OCI-LY7 (cell line): ENCODE measurements at regions not wholly inside any gene's neighbourhood (a gene's known extent, or its start where the extent isn't known, plus 50 kb on each side); places are given as distances from the start of the nearest gene placed in this dataset.
"Not testable (repeated sequence)": the region's sequence is repeated elsewhere in the genome, so short reads cannot be mapped to it uniquely, and the experiment has no call there.

Experiments
- BruUV-seq: library from RNA; stranded (reverse); fragments of 400-500 nt; replicated peaks from 2 replicates; lab custom pipeline; 2021; lab: Mats Ljungman, UMichigan
- CTCF ChIA-PET: fragments of 300-600 bp; sonication (Branson Sonifier 250); formaldehyde crosslinking; loops from one replicate; lab custom pipeline; 2022; ENCODE audit warnings: antibody characterized with exemption; ENCODE audit not compliant: unreplicated experiment; lab: Charles Lee
- POLR2A ChIA-PET: fragments of 300-600 bp; sonication (Branson Sonifier 250); formaldehyde crosslinking; loops from one replicate; lab custom pipeline; 2022; ENCODE audit warnings: antibody characterized with exemption; lab: Charles Lee
- DNase-seq: peaks from one replicate; pipeline ENCODE4 v3.0.0-alpha.2; 2015; ENCODE audit warnings: low spot score
- H2AFZ ChIP-seq: fragments of 200-600 bp; sonication (generic), shearing (Covaris generic); 2 replicates; pipeline ENCODE4 v1.6.1; 2014; ENCODE audit warnings: mild to moderate bottlenecking, antibody characterized with exemption, low read length, moderate library complexity
- H3K27ac ChIP-seq: fragments of 200-600 bp; sonication (generic); 2 replicates; pipeline ENCODE4 v1.5.1; 2014; ENCODE audit warnings: mixed run types, low read depth, mild to moderate bottlenecking, moderate library complexity, low read length, inconsistent platforms; ENCODE audit not compliant: poor library complexity, severe bottlenecking
- H3K36me3 ChIP-seq: fragments of 200-600 bp; sonication (generic); 2 replicates; pipeline ENCODE4 v1.6.1; 2014; ENCODE audit warnings: mild to moderate bottlenecking, antibody characterized with exemption, low read length, moderate library complexity, mixed read lengths; ENCODE audit not compliant: insufficient read depth
- H3K4me1 ChIP-seq: fragments of 200-600 bp; sonication (generic); 2 replicates; pipeline ENCODE4 v1.5.1; 2014; ENCODE audit warnings: mild to moderate bottlenecking, low read length; ENCODE audit not compliant: insufficient read depth, poor library complexity, severe bottlenecking
- H3K4me2 ChIP-seq: fragments of 200-600 bp; sonication (generic); 2 replicates; pipeline ENCODE4 v1.6.1; 2014; ENCODE audit warnings: mild to moderate bottlenecking, low read length
- H3K4me3 ChIP-seq: fragments of 200-600 bp; sonication (generic); 2 replicates; pipeline ENCODE4 v1.5.1; 2014; ENCODE audit warnings: mild to moderate bottlenecking, low read depth, low read length; ENCODE audit not compliant: poor library complexity, severe bottlenecking
- H3K79me2 ChIP-seq: fragments of 200-600 bp; sonication (generic); 2 replicates; pipeline ENCODE4 v1.6.1; 2016; ENCODE audit warnings: low read depth, mild to moderate bottlenecking, low read length, moderate library complexity, mixed read lengths; ENCODE audit not compliant: insufficient read depth
- H3K9me2 ChIP-seq: fragments of 200-600 bp; sonication (generic); 2 replicates; pipeline ENCODE4 v1.6.1; 2016; ENCODE audit warnings: mild to moderate bottlenecking, low read length, mixed read lengths; ENCODE audit not compliant: insufficient read depth
- H3K9me3 ChIP-seq: fragments of 200-600 bp; sonication (generic); 2 replicates; pipeline ENCODE4 v1.6.1; 2014; ENCODE audit warnings: mild to moderate bottlenecking, mixed run types, low read length, mixed read lengths
- H4K20me1 ChIP-seq: fragments of 200-600 bp; sonication (generic); 2 replicates; pipeline ENCODE4 v1.6.1; 2014; ENCODE audit warnings: mild to moderate bottlenecking, antibody characterized with exemption, low read length, moderate library complexity, mixed read lengths; ENCODE audit not compliant: insufficient read depth
- CTCF ChIP-seq: fragments of 200-600 bp; sonication (generic); conservative IDR thresholded peaks from 2 replicates; pipeline ENCODE4 v1.5.1; 2014; ENCODE audit warnings: mild to moderate bottlenecking, antibody characterized with exemption, low read length, moderate library complexity, mixed read lengths
- EZH2phosphoT487 ChIP-seq: fragments of 200-600 bp; sonication (generic); IDR thresholded peaks from 2 replicates; pipeline ENCODE4 v1.6.1; 2018; ENCODE audit warnings: low read depth, borderline replicate concordance, mild to moderate bottlenecking, mixed run types, antibody characterized with exemption, low read length, moderate library complexity, mixed read lengths
- intact Hi-C: fragments of 100-400 bp; cut with micrococcal nuclease; formaldehyde crosslinking; loops from one replicate; pipeline ENCODE4 v1.10.0; 2022; ENCODE audit not compliant: unreplicated experiment

GRCh38 chr10:33594475-33594874 is 260.0 kb upstream of the NRP1 start:
- Histone ChIP-seq H3K9me2 (no peaks in the 10 kb centered on the region), H3K4me1 (no peaks in the 10 kb centered on the region), H4K20me1 (no peaks in the 10 kb centered on the region), H3K79me2 (no peaks in the 10 kb centered on the region), H3K27ac (no peak overlapping the region), H3K4me3 (no peak overlapping the region), H2AFZ (no peak overlapping the region), H3K36me3 (no peaks in the 10 kb centered on the region), H3K4me2 (no peak overlapping the region), H3K9me3 (peaks cover 9% of the 10 kb centered on the region)
- no peak for DNase-seq
- TF ChIP-seq CTCF = no peak
- no peak for TF ChIP-seq EZH2phosphoT487
- no TSS peak for BruUV-seq
- POLR2A ChIA-PET = no interaction called here
- CTCF ChIA-PET = no interaction called here
- intact Hi-C loops = no loop called here

- TF ChIP-seq EZH2phosphoT487 (no peak), CTCF (no peak)
- no peak for DNase-seq
- Histone ChIP-seq H3K27ac (no peak overlapping the region), H3K79me2 (no peaks in the 10 kb centered on the region), H3K4me2 (no peak overlapping the region), H4K20me1 (no peaks in the 10 kb centered on the region), H3K4me1 (no peaks in the 10 kb centered on the region), H3K36me3 (no peaks in the 10 kb centered on the region), H2AFZ (no peak overlapping the region), H3K4me3 (no peak overlapping the region), H3K9me2 (no peaks in the 10 kb centered on the region), H3K9me3 (0 out of 2 replicates have a peak, but pooled peaks cover 4% of the 10 kb centered on the region)
- ChIA-PET CTCF (no interaction called here), POLR2A (no interaction called here)
- intact Hi-C loops = no loop called here
- no TSS peak for BruUV-seq
Measured at GRCh38 chr10:33588974-33589600, 254.6 kb upstream of the NRP1 start.

- H2AFZ ChIP-seq, H4K20me1 ChIP-seq, intact Hi-C loops, BruUV-seq, H3K4me1 ChIP-seq, H3K9me2 ChIP-seq, H3K79me2 ChIP-seq, H3K9me3 ChIP-seq, H3K4me2 ChIP-seq, H3K4me3 ChIP-seq, H3K36me3 ChIP-seq, DNase-seq, H3K27ac ChIP-seq, CTCF ChIA-PET: not testable (repeated sequence)
- POLR2A ChIA-PET = interaction anchor here (0.5 kb wide), 1 partner anchor 682 kb away, joined by 3 read pairs; no protein-coding TSS in a partner anchor
Measured at GRCh38 chr10:33584596-33584995, 250.1 kb upstream of the NRP1 start.
